Endothelial cell of umbilical vein (primary cell): ENCODE measurements at regions not wholly inside any gene's neighbourhood (a gene's known extent, or its start where the extent isn't known, plus 50 kb on each side); places are given as distances from the start of the nearest gene placed in this dataset.

Experiments used
- CTCF ChIP-seq, 2 donors: IDR thresholded peaks; 1 replicate in 1 of 2; 2 replicates in 1 of 2; pipeline ENCODE4 v1.5.1; 2011; ENCODE audit warnings: low read length in 2 of 2, mild to moderate bottlenecking in 2 of 2, moderate library complexity in 2 of 2, control low read depth in 1 of 2, inconsistent platforms in 1 of 2, low read depth in 1 of 2; ENCODE audit not compliant: insufficient read depth in 1 of 2; ENCODE audit errors: extremely low read depth in 1 of 2
- MAX ChIP-seq: IDR thresholded peaks from 2 replicates; pipeline ENCODE4 v1.6.1; 2011; ENCODE audit not compliant: insufficient read depth, insufficient read length
- POLR2A ChIP-seq: IDR thresholded peaks from 2 replicates; pipeline ENCODE4 v1.6.1; 2012; ENCODE audit warnings: low read depth, mild to moderate bottlenecking, control low read depth, low read length
- POLR2AphosphoS5 ChIP-seq: IDR thresholded peaks from 2 replicates; pipeline ENCODE4 v1.6.1; 2012; ENCODE audit warnings: low read depth, mild to moderate bottlenecking, control low read depth, low read length, moderate library complexity; ENCODE audit not compliant: insufficient read depth

- TF ChIP-seq CTCF (IDR thresholded peaks at IDR 0.05; ENCODE audit: extremely low read depth in 1 of 2, insufficient read depth in 1 of 2, low read depth in 1 of 2, low read length in 2 of 2) (no peak), POLR2A (no peak), POLR2AphosphoS5 (no peak), MAX (no peak)
Measured at GRCh38 chr21:32949701-32950100, 76.0 kb upstream of the OLIG2 start.
